GM12874 (cell line): ENCODE measurements at regions not wholly inside any gene's neighbourhood (a gene's known extent, or its start where the extent isn't known, plus 50 kb on each side); places are given as distances from the start of the nearest gene placed in this dataset.

Experiments
- CTCF ChIP-seq: IDR thresholded peaks from 2 replicates; pipeline ENCODE4 v1.5.1; 2011; ENCODE audit warnings: low read depth, mild to moderate bottlenecking, control low read depth, low read length, moderate library complexity; ENCODE audit not compliant: insufficient read depth

- TF ChIP-seq CTCF, result no peak
Measured at GRCh38 chr11:119531623-119532022, 108.7 kb upstream of the THY1 start.

- no peak for TF ChIP-seq CTCF
Measured at GRCh38 chr11:119531056-119531455, 108.1 kb upstream of the THY1 start.

GRCh38 chr11:119530509-119530908, 107.5 kb upstream of the THY1 start:
- no peak for TF ChIP-seq CTCF

- TF ChIP-seq CTCF, result no peak
Measured at GRCh38 chr11:119529936-119530335, 107.0 kb upstream of the THY1 start.

GRCh38 chr11:119529063-119529845, 106.3 kb upstream of the THY1 start:
- no peak for TF ChIP-seq CTCF

- TF ChIP-seq CTCF, result no peak
Measured at GRCh38 chr11:119525867-119526196, 102.9 kb upstream of the THY1 start.

- no peak for TF ChIP-seq CTCF
Measured at GRCh38 chr11:119525180-119525866, 102.4 kb upstream of the THY1 start.
